Spleen (tissue), 11 donors: ENCODE measurements at regions not wholly inside any gene's neighbourhood (a gene's known extent, or its start where the extent isn't known, plus 50 kb on each side); places are given as distances from the start of the nearest gene placed in this dataset.

Experiments
- DNase-seq: peaks from one replicate; pipeline ENCODE4 v3.0.0-alpha.2; 2020
- H3K27ac ChIP-seq, 8 donors: fragments of 200-600 bp; sonication (generic) in 7 of 8; 1 replicate in 4 of 8; 2 replicates in 4 of 8; pipeline versions ENCODE4 v1.5.0 to v1.8.0; 2016 to 2021; ENCODE audit warnings: inconsistent platforms in 4 of 8, mild to moderate bottlenecking in 4 of 8, moderate library complexity in 1 of 8
- H3K27me3 ChIP-seq, 7 donors: fragments of 200-600 bp; sonication (generic) in 6 of 7; replicated peaks in 1 of 7; 1 replicate in 4 of 7; 2 replicates in 3 of 7; pipeline versions ENCODE4 v1.5.0 to v1.8.0; 2016 to 2021; ENCODE audit warnings: inconsistent platforms in 3 of 7, mild to moderate bottlenecking in 1 of 7
- H3K36me3 ChIP-seq, 6 donors: fragments of 200-600 bp; sonication (generic) in 5 of 6; 1 replicate in 4 of 6; 2 replicates in 2 of 6; pipeline versions ENCODE4 v1.5.0 to v1.8.0; 2016 to 2021; ENCODE audit warnings: inconsistent platforms in 2 of 6
- H3K4me1 ChIP-seq, 6 donors: fragments of 200-600 bp; sonication (generic) in 5 of 6; 1 replicate in 3 of 6; 2 replicates in 3 of 6; pipeline versions ENCODE4 v1.5.0 to v1.8.0; 2016 to 2021; ENCODE audit warnings: inconsistent platforms in 3 of 6
- H3K4me3 ChIP-seq, 8 donors: fragments of 200-600 bp; sonication (generic) in 7 of 8; 1 replicate in 4 of 8; 2 replicates in 4 of 8; pipeline versions ENCODE4 v1.5.0 to v1.8.0; 2016 to 2021; ENCODE audit warnings: inconsistent platforms in 4 of 8, mild to moderate bottlenecking in 4 of 8, moderate library complexity in 2 of 8
- H3K9me3 ChIP-seq, 8 donors: fragments of 200-600 bp; sonication (generic) in 7 of 8; 1 replicate in 4 of 8; 2 replicates in 4 of 8; pipeline versions ENCODE4 v1.5.0 to v1.8.0; 2016 to 2021; ENCODE audit warnings: inconsistent platforms in 4 of 8
- CTCF ChIP-seq, 11 experiments: fragments of 200-600 bp in 7 of 11; fragments of 450-650 bp in 4 of 11; sonication (generic) in 4 of 11; IDR thresholded peaks in 8 of 11; conservative IDR thresholded peaks in 3 of 11; 1 replicate in 7 of 11; 2 replicates in 4 of 11; pipeline versions ENCODE4 v1.4.0 to v1.8.0; 2016 to 2021; ENCODE audit warnings: antibody characterized with exemption in 11 of 11, inconsistent platforms in 4 of 11, mild to moderate bottlenecking in 1 of 11
- POLR2A ChIP-seq, 3 donors: fragments of 450-650 bp; IDR thresholded peaks; one replicate each; pipeline ENCODE4 v1.5.1; 2017; ENCODE audit warnings: antibody characterized with exemption in 3 of 3, mild to moderate bottlenecking in 1 of 3
- POLR2AphosphoS5 ChIP-seq, 3 donors: sonication (generic); formaldehyde crosslinking; IDR thresholded peaks; one replicate each; pipeline ENCODE4 v1.5.1; 2017; ENCODE audit warnings: antibody characterized with exemption in 3 of 3
- WGBS, 5 donors: extraction: QIAGEN DNeasy Blood & Tissue Kit in 3 of 5; methylation state at CpG; one replicate each; pipeline versions ENCODE4 v1.1.5 to v1.1.7; 2013 to 2018; 5-methylcytosine and 5-hydroxymethylcytosine counted together
- intact Hi-C: fragments of 100-400 bp; cut with DNase I; formaldehyde crosslinking; loops from one replicate; pipeline ENCODE4 v1.15.0; 2023; ENCODE audit warnings: low total_unique reads
- donor health status: healthy with polysubstance abuse.
- donor health status: DM: no; HTN: no; CAD: no; lungs with moderate emphysema.
- donor health status: DM: no; HTN: no; CAD: no.
- donor health status: Bipolar disorder and iron deficiency.
- donor health status: healthy.
- donor health status: DM: no; HTN: no; CAD: no.
- donor health status: DM: yes; HTN: yes; CAD: no.

GRCh38 chr4:41485041-41485440 lies 52.9 kb upstream of the LIMCH1 start:
- no peaks in the 10 kb centered on the region for H3K27me3 ChIP-seq
- 21 to 59% (median 46%) methylated on average over 1 of the region's 1 CpG for WGBS, 5 donors
- H3K4me1 ChIP-seq = no peaks in the 10 kb centered on the region
- no peaks in the 10 kb centered on the region for H3K36me3 ChIP-seq
- no peaks in the 10 kb centered on the region for H3K9me3 ChIP-seq
- intact Hi-C loops = no loop called here
- DNase-seq = no peak
- no peak overlapping the region for H3K4me3 ChIP-seq
- no peak overlapping the region for H3K27ac ChIP-seq
- no peak for TF ChIP-seq CTCF (IDR thresholded peaks at IDR 0.05 in 8 of 11, conservative IDR thresholded peaks at IDR 0.05 in 3 of 11)
- TF ChIP-seq POLR2A (IDR thresholded peaks at IDR 0.05) = no peak
- no peak for TF ChIP-seq POLR2AphosphoS5 (IDR thresholded peaks at IDR 0.05)

- intact Hi-C loops = no loop called here
- 72 to 81% (median 76%) methylated on average over 4 of the region's 4 CpGs for WGBS, 5 donors
- no peak for DNase-seq
Measured at GRCh38 chr4:41487868-41488440, 50.0 kb upstream of the LIMCH1 start.

More at GRCh38 chr4:41487868-41488440, 50.0 kb upstream of the LIMCH1 start:
- Histone ChIP-seq H3K4me1 (no peaks in the 10 kb centered on the region), H3K27me3 (no peaks in the 10 kb centered on the region), H3K36me3 (no peaks in the 10 kb centered on the region), H3K27ac (no peak overlapping the region), H3K4me3 (no peak overlapping the region), H3K9me3 (peaks cover 0 to 20% (median 3%) of the 10 kb centered on the region in 8 donors)
- TF ChIP-seq CTCF (IDR thresholded peaks at IDR 0.05 in 8 of 11, conservative IDR thresholded peaks at IDR 0.05 in 3 of 11) (no peak), POLR2A (IDR thresholded peaks at IDR 0.05) (no peak), POLR2AphosphoS5 (IDR thresholded peaks at IDR 0.05) (no peak)
